H1 (cell line): ENCODE measurements at regions not wholly inside any gene's neighbourhood (a gene's known extent, or its start where the extent isn't known, plus 50 kb on each side); places are given as distances from the start of the nearest gene placed in this dataset.

Experiments
- CTCF ChIA-PET: fragments of 300-600 bp; sonication (Branson Sonifier 250); formaldehyde crosslinking; loops from one replicate; lab custom pipeline; 2021; ENCODE audit not compliant: partially characterized antibody; lab: Charles Lee
- POLR2A ChIA-PET: fragments of 300-600 bp; sonication (Branson Sonifier 250); formaldehyde crosslinking; loops from one replicate; lab custom pipeline; 2021; ENCODE audit warnings: inconsistent platforms; ENCODE audit not compliant: partially characterized antibody; lab: Charles Lee
- DNase-seq, 2 experiments: peaks; one replicate each; pipeline versions ENCODE4 v3.0.0 to v3.0.0-alpha.2; 2010 to 2022; ENCODE audit warnings: low spot score in 2 of 2, low read depth in 1 of 2, mixed read lengths in 1 of 2
- FAIRE-seq: peaks from 2 replicates; lab custom pipeline; 2011; peaks lifted over from hg19 to GRCh38; lab: Jason Lieb, UNC
- H2AFZ ChIP-seq: 2 replicates; pipeline ENCODE4 v1.8.1; 2012; ENCODE audit warnings: low read length, inconsistent platforms
- H2AK5ac ChIP-seq: 2 replicates; pipeline ENCODE4 v1.6.1; 2013; ENCODE audit warnings: low read depth, low read length
- H2BK120ac ChIP-seq: replicated peaks from 2 replicates; pipeline ENCODE3; 2013; ENCODE audit warnings: low read depth, low read length, inconsistent platforms
- H2BK12ac ChIP-seq: 2 replicates; pipeline ENCODE4 v1.6.1; 2013; ENCODE audit warnings: low read depth, low read length
- H2BK15ac ChIP-seq: 2 replicates; pipeline ENCODE4 v1.6.1; 2013; ENCODE audit warnings: low read length
- H2BK20ac ChIP-seq: 2 replicates; pipeline ENCODE4 v1.6.1; 2013; ENCODE audit warnings: low read length
- H2BK5ac ChIP-seq: 2 replicates; pipeline ENCODE4 v1.6.1; 2013; ENCODE audit warnings: low read depth, low read length
- H3K14ac ChIP-seq: 2 replicates; pipeline ENCODE4 v1.6.1; 2013; ENCODE audit warnings: inconsistent platforms; ENCODE audit not compliant: insufficient read length
- H3K18ac ChIP-seq: 2 replicates; pipeline ENCODE4 v1.6.1; 2013; ENCODE audit warnings: low read length; ENCODE audit errors: extremely low read depth
- H3K23ac ChIP-seq: 2 replicates; pipeline ENCODE4 v1.6.1; 2013; ENCODE audit warnings: inconsistent platforms; ENCODE audit not compliant: insufficient read length
- H3K23me2 ChIP-seq: 2 replicates; pipeline ENCODE4 v1.6.1; 2013; ENCODE audit warnings: low read depth, low read length
- H3K27ac ChIP-seq: 2 replicates; pipeline ENCODE4 v1.6.1; 2011; ENCODE audit warnings: low read depth, low read length, inconsistent platforms
- H3K27me3 ChIP-seq, 4 experiments: replicated peaks in 1 of 4; 1 replicate in 1 of 4; 2 replicates in 3 of 4; pipeline versions ENCODE4 v1.6.1 to v1.8.1; 2011 to 2013; ENCODE audit warnings: low read length in 3 of 4, mild to moderate bottlenecking in 3 of 4, inconsistent platforms in 2 of 4, mixed read lengths in 2 of 4, moderate library complexity in 1 of 4; ENCODE audit not compliant: control insufficient read depth in 3 of 4, insufficient read depth in 3 of 4; ENCODE audit errors: extremely low read depth in 1 of 4
- H3K36me3 ChIP-seq, 4 experiments: 2 replicates each; pipeline versions ENCODE4 v1.6.1 to v1.8.1; 2011 to 2013; ENCODE audit warnings: mild to moderate bottlenecking in 4 of 4, low read length in 3 of 4, moderate library complexity in 2 of 4, control low read depth in 1 of 4, inconsistent platforms in 1 of 4; ENCODE audit not compliant: insufficient read depth in 4 of 4, control insufficient read depth in 2 of 4
- H3K4ac ChIP-seq: replicated peaks from 2 replicates; pipeline ENCODE3; 2013; ENCODE audit warnings: low read length, low read depth, mixed read lengths, inconsistent platforms; ENCODE audit not compliant: insufficient read length
- H3K4me1 ChIP-seq, 4 experiments: replicated peaks in 1 of 4; 1 replicate in 1 of 4; 2 replicates in 3 of 4; pipeline versions ENCODE4 v1.6.1 to v1.8.1; 2011 to 2013; ENCODE audit warnings: low read length in 3 of 4, inconsistent platforms in 2 of 4, mixed read lengths in 1 of 4; ENCODE audit not compliant: insufficient read depth in 4 of 4, control insufficient read depth in 3 of 4
- H3K4me2 ChIP-seq, 2 experiments: 2 replicates each; pipeline versions ENCODE4 v1.6.1 to v1.8.1; 2011 to 2013; ENCODE audit warnings: low read depth in 2 of 2, low read length in 2 of 2, control low read depth in 1 of 2, inconsistent platforms in 1 of 2, mild to moderate bottlenecking in 1 of 2; ENCODE audit not compliant: insufficient read depth in 1 of 2
- H3K4me3 ChIP-seq, 4 experiments: fragments of 200-600, 300-600 bp in 1 of 4; sonication (generic), shearing (Covaris generic), sonication (Bioruptor Twin) in 1 of 4; 2 replicates each; pipeline versions ENCODE4 v1.5.1 to v1.8.1; 2011 to 2016; ENCODE audit warnings: low read length in 4 of 4, low read depth in 3 of 4, control low read depth in 2 of 4, inconsistent platforms in 2 of 4, mild to moderate bottlenecking in 2 of 4, mixed read lengths in 1 of 4, moderate library complexity in 1 of 4; ENCODE audit not compliant: insufficient read depth in 2 of 4; ENCODE audit errors: extremely low read depth in 1 of 4
- H3K56ac ChIP-seq: replicated peaks from 2 replicates; pipeline ENCODE3; 2013; ENCODE audit warnings: low read depth, mild to moderate bottlenecking, mixed read lengths, low read length, inconsistent platforms; ENCODE audit not compliant: insufficient read length
- H3K79me1 ChIP-seq: 2 replicates; pipeline ENCODE4 v1.6.1; 2013; ENCODE audit warnings: low read depth, low read length, control low read depth
- H3K79me2 ChIP-seq, 2 experiments: 2 replicates each; pipeline versions ENCODE4 v1.6.1 to v1.8.1; 2012 to 2013; ENCODE audit warnings: low read length in 2 of 2, mild to moderate bottlenecking in 2 of 2, inconsistent platforms in 1 of 2; ENCODE audit not compliant: insufficient read depth in 2 of 2, control insufficient read depth in 1 of 2
- H3K9ac ChIP-seq, 4 experiments: replicated peaks in 1 of 4; 1 replicate in 1 of 4; 2 replicates in 3 of 4; pipeline versions ENCODE4 v1.6.1 to v1.8.1; 2011 to 2013; ENCODE audit warnings: low read depth in 3 of 4, low read length in 3 of 4, control low read depth in 2 of 4, mild to moderate bottlenecking in 2 of 4, moderate library complexity in 2 of 4, inconsistent platforms in 1 of 4; ENCODE audit errors: extremely low read depth in 1 of 4
- H3K9me3 ChIP-seq, 2 experiments: 2 replicates each; pipeline versions ENCODE4 v1.6.1 to v1.8.1; 2012 to 2013; ENCODE audit warnings: mild to moderate bottlenecking in 2 of 2, moderate library complexity in 2 of 2, control low read depth in 1 of 2, inconsistent platforms in 1 of 2, low read depth in 1 of 2, low read length in 1 of 2, mixed read lengths in 1 of 2; ENCODE audit not compliant: insufficient read depth in 2 of 2
- H4K20me1 ChIP-seq, 2 experiments: replicated peaks in 1 of 2; 2 replicates each; pipeline versions ENCODE3 to v1.8.1; 2011 to 2013; ENCODE audit warnings: inconsistent platforms in 2 of 2, low read length in 2 of 2, mild to moderate bottlenecking in 1 of 2; ENCODE audit not compliant: insufficient read depth in 2 of 2, control insufficient read depth in 1 of 2
- H4K5ac ChIP-seq: 2 replicates; pipeline ENCODE4 v1.6.1; 2013; ENCODE audit warnings: low read length, low read depth, mixed read lengths, inconsistent platforms; ENCODE audit not compliant: insufficient read length
- H4K8ac ChIP-seq: 2 replicates; pipeline ENCODE4 v1.8.0; 2013; ENCODE audit warnings: mild to moderate bottlenecking, moderate library complexity, low read length, inconsistent platforms; ENCODE audit not compliant: insufficient read depth; ENCODE audit errors: extremely low read depth
- H4K91ac ChIP-seq: replicated peaks from 2 replicates; pipeline ENCODE3; 2013; ENCODE audit warnings: low read length, mixed read lengths, inconsistent platforms; ENCODE audit not compliant: insufficient read length
- ATF2 ChIP-seq: IDR thresholded peaks from 2 replicates; pipeline ENCODE4 v1.6.1; 2012; ENCODE audit warnings: low read length, inconsistent platforms
- CEBPB ChIP-seq: IDR thresholded peaks from 2 replicates; pipeline ENCODE4 v1.6.1; 2012; ENCODE audit warnings: low read depth, low read length
- EZH2 ChIP-seq: fragments of 200-600 bp; sonication (generic); IDR thresholded peaks from 2 replicates; pipeline ENCODE4 v1.7.1; 2012; ENCODE audit warnings: low read depth, mild to moderate bottlenecking, moderate library complexity, low read length, inconsistent platforms; ENCODE audit not compliant: severe bottlenecking
- GTF2F1 ChIP-seq: IDR thresholded peaks from 2 replicates; pipeline ENCODE4 v1.6.1; 2012; ENCODE audit warnings: low read depth, low read length, improper control_type of control experiment, borderline replicate concordance
- RNF2 ChIP-seq: fragments of 200-900, 300-1000 bp; sonication (generic); IDR thresholded peaks from 2 replicates; pipeline ENCODE4 v1.7.1; 2016; ENCODE audit warnings: borderline replicate concordance, low read depth, mild to moderate bottlenecking, antibody characterized with exemption, low read length; ENCODE audit not compliant: poor library complexity, severe bottlenecking; ENCODE audit errors: missing control alignments
- SAP30 ChIP-seq: fragments of 300-600 bp; sonication (generic); IDR thresholded peaks from 2 replicates; pipeline ENCODE4 v1.7.1; 2012; ENCODE audit warnings: low read length, moderate library complexity, mild to moderate bottlenecking, inconsistent platforms; ENCODE audit not compliant: insufficient read depth, insufficient replicate concordance
- SIRT6 ChIP-seq: IDR thresholded peaks from one replicate; pipeline ENCODE4 v1.7.1; 2012; ENCODE audit warnings: low read length, inconsistent platforms
- SUZ12 ChIP-seq: fragments of 200-600 bp; sonication (generic); IDR thresholded peaks from 2 replicates; pipeline ENCODE4 v1.6.1; 2012; ENCODE audit warnings: mild to moderate bottlenecking, inconsistent platforms, low read length, moderate library complexity, mixed read lengths
- TCF12 ChIP-seq: IDR thresholded peaks from 2 replicates; pipeline ENCODE4 v1.6.1; 2011; ENCODE audit warnings: low read depth, mild to moderate bottlenecking, low read length
- WGBS, 2 experiments: shearing (Covaris generic) in 1 of 2; methylation state at CpG; one replicate each; pipeline versions ENCODE4 v1.1.6 to v1.1.7; 2013 to 2015; ENCODE audit warnings: low lambda C conversion rate in 2 of 2, mixed read lengths in 2 of 2, inconsistent platforms in 1 of 2, low coverage in 1 of 2, missing lambda C conversion rate in 1 of 2; ENCODE audit not compliant: insufficient replicate concordance in 2 of 2, insufficient coverage in 1 of 2, insufficient read length in 1 of 2; ENCODE audit errors: extremely low coverage in 1 of 2, missing lambda C conversion rate in 1 of 2; 5-methylcytosine and 5-hydroxymethylcytosine counted together
- TF ChIP-seq, protein P1 (sequence below), 3 experiments: IDR thresholded peaks; 1 replicate in 2 of 3; 2 replicates in 1 of 3; pipeline versions ENCODE4 v1.5.1 to v1.6.1; 2011; ENCODE audit warnings: low read length in 3 of 3, mild to moderate bottlenecking in 3 of 3, inconsistent platforms in 2 of 3, low read depth in 1 of 3, moderate library complexity in 1 of 3; ENCODE audit not compliant: insufficient read depth in 1 of 3; ENCODE audit errors: control extremely low read depth in 1 of 3

DNA sequence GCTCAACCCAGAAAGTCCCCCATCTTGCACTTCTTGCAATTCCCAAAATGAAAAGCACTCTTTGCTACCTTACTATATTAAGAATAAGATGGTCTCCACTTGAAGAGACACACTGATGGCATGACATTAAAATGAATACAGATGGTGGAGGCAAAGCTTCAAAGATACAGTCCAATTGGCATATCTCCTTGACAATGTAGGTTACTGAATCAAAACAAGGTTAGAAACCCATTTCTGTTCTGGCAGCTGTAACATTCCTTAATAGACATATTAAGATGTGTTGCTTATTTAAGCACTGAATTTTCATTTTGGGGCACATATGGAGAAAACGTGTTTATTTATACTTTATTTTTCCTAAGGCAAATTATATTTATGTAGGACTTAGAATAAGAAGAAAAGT is 1262.8 kb upstream of the CDH8 start:
- H3K27ac ChIP-seq, result no peak overlapping the region
- no peak overlapping the region for H3K4ac ChIP-seq
- POLR2A ChIA-PET, result no interaction called here
- H3K27me3 ChIP-seq, result no peaks in the 10 kb centered on the region
- H3K9ac ChIP-seq, result no peak overlapping the region
- FAIRE-seq, result no peak
- no peak overlapping the region for H2BK20ac ChIP-seq
- 0 out of 2 replicates have a peak, but pooled peaks cover 2% of the 10 kb centered on the region for H3K23me2 ChIP-seq
- no peaks in the 10 kb centered on the region for H3K79me2 ChIP-seq
- no peak overlapping the region for H2AFZ ChIP-seq
- no peaks in the 10 kb centered on the region; a peak in 1 of 4 replicates for H3K9me3 ChIP-seq
- no peak overlapping the region for H2BK15ac ChIP-seq
- H3K36me3 ChIP-seq, result no peaks in the 10 kb centered on the region
- peaks cover 0 to 6% (median 0%) of the 10 kb centered on the region in 4 experiments; a peak in 1 of 7 replicates for H3K4me1 ChIP-seq
- no peak overlapping the region for H2BK5ac ChIP-seq
- no peak overlapping the region for H4K91ac ChIP-seq
- no peak overlapping the region for H2BK12ac ChIP-seq
- no peak overlapping the region for H3K56ac ChIP-seq
- no peak overlapping the region for H2AK5ac ChIP-seq
- H3K79me1 ChIP-seq, result no peaks in the 10 kb centered on the region
- H4K5ac ChIP-seq, result no peak overlapping the region
- H2BK120ac ChIP-seq, result no peak overlapping the region
- H3K14ac ChIP-seq, result no peak overlapping the region
- H4K8ac ChIP-seq, result no peak overlapping the region
- no peak for DNase-seq
- no peaks in the 10 kb centered on the region for H4K20me1 ChIP-seq
- no peak overlapping the region for H3K18ac ChIP-seq
- H3K4me2 ChIP-seq, result no peak overlapping the region
- CTCF ChIA-PET, result no interaction called here
- H3K4me3 ChIP-seq, result no peak overlapping the region
- no peak overlapping the region for H3K23ac ChIP-seq
- WGBS, 2 experiments, result 87% methylated on average over 1 of the region's 1 CpG; no CpG with 5 or more reads in 1 of the 2 experiments
- TF ChIP-seq GTF2F1 (no peak), RNF2 (no peak), ATF2 (no peak), CEBPB (no peak), SUZ12 (no peak), TCF12 (no peak), EZH2 (no peak), SAP30 (no peak), SIRT6 (no peak)
- TF ChIP-seq, protein P1, sequence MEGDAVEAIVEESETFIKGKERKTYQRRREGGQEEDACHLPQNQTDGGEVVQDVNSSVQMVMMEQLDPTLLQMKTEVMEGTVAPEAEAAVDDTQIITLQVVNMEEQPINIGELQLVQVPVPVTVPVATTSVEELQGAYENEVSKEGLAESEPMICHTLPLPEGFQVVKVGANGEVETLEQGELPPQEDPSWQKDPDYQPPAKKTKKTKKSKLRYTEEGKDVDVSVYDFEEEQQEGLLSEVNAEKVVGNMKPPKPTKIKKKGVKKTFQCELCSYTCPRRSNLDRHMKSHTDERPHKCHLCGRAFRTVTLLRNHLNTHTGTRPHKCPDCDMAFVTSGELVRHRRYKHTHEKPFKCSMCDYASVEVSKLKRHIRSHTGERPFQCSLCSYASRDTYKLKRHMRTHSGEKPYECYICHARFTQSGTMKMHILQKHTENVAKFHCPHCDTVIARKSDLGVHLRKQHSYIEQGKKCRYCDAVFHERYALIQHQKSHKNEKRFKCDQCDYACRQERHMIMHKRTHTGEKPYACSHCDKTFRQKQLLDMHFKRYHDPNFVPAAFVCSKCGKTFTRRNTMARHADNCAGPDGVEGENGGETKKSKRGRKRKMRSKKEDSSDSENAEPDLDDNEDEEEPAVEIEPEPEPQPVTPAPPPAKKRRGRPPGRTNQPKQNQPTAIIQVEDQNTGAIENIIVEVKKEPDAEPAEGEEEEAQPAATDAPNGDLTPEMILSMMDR (IDR thresholded peaks at IDR 0.05; ENCODE audit: control extremely low read depth in 1 of 3, insufficient read depth in 1 of 3, low read depth in 1 of 3, low read length in 3 of 3), result no peak
